HG03064 (cell line): ENCODE measurements at regions not wholly inside any gene's neighbourhood (a gene's known extent, or its start where the extent isn't known, plus 50 kb on each side); places are given as distances from the start of the nearest gene placed in this dataset.

Source experiments
- ATAC-seq: cut with Tn5 transposase; IDR thresholded peaks from one replicate; pipeline ENCODE4 v1.9.1; 2021; ENCODE audit warnings: low read depth; ENCODE audit not compliant: unreplicated experiment

DNA sequence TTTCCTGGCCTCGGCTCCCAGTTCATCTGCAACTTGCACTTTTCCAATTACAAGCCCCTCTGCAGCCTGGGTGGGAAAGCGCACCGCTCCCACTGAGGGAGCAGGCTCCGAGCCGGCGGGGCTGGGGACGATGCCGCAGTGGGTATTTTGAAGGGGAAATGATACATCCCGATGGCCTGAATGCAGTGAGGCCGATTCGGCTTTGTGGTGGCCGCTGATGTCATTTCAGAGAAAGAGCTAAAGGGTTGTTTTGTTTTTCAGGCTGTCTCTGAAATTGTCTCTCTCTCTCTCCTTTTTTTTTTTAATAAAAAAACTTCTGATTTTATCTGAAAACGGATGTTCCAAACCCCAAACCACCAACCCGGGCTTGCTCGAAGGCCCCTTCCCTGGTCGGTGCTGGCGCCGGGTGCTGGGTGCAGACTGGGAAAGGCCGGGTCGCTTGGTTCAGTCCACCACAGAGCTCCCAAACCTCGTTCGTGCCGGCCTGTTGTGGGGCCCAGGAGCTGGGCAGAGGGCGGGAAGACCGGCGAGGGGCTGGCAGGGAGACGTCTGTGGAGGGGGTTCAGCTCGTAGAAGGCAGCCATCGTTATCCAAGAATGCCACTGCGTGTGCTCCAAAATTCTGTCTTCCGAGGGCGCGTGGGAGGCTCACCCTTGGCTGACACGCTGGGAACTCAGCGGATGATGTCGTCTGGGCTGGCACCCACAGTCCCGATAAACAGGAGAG lies 102.8 kb downstream of the FOXL1 start:
- no peak for ATAC-seq

DNA sequence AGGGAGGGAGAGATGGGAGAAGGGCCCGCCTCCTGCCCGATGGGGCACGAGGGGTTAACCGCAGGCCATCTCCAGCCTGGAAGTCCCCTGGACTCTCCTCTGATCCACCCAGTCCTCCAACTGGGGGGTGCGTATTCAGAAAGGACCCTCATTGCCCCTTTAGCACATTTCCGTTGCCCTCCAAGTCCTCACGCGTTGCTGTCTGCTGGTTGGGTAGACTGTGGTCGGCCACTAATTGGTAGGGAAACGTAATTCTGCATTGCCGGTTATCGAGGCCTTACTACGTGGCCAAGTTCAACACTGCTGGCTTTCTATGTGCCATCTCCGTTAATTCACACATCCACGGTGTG lies 103.4 kb downstream of the FOXL1 start:
- no peak for ATAC-seq

DNA sequence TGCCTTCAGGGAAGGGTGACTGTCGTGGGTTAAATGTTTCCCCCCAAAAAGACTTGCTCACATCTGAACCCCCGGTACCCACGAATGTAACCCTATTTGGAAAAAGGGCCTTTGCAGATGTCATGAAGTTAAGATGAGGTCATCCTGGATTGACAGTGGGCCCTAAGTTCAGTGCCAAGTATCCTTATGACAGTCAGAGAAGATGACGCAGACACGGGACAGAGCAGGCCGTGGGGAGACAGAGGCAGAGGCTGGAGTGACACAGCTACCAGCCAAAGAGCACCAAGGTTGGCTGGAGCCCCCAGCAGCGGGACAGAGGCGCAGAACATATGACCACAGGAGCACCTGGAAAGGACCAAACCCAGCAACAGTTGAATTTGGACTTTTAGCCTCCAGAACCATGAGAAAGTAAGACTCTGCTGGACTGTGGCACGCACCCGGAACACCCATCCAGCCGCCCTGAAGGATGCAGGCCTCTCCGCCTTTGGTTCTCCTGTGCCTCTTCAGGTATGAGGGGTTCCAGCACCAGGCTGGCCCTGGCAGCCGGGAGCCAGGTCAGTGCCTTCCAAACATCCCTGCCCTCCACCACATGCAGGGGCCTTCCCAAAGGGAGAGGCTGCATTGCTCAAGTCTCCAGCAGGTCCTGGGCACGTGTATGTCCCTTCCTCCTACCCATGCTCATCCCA lies 104.0 kb downstream of the FOXL1 start:
- no peak for ATAC-seq

DNA sequence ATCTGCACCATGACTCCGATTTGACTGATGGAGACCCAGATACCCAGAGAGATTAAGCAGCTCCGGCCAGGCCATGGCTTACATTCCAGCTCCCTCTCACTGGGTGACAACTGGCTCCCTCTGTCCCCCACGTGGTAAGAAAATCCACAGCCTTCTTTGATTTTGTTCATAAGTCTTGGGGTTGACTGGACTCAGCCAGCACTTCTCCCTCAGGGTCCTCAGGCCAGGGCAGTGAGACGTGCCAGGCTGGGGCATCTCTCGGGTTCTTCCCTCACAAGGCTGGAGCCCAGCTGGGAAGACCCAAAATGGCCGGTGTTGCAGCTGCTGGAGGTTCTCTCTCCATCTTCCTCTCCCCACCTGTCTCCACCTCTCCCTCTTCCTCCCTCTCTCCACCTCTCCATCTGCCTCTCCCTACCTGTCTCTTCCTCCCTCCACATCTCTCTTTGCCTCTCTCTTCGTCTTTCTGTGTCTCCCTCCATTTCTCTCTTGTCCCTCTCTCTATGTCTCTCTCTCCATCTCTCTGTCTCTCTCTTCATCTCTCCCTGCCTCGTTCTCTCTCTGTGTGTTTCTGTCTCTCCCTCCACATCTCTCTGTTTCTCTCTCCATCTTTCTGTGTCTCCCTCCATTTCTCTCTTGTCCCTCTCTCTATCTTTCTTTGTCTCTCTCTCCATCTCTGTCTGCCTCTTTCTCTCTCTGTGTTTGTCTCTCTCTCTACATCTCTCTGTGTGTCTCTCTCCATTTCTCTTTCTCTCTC lies 105.3 kb downstream of the FOXL1 start:
- ATAC-seq = no peak

DNA sequence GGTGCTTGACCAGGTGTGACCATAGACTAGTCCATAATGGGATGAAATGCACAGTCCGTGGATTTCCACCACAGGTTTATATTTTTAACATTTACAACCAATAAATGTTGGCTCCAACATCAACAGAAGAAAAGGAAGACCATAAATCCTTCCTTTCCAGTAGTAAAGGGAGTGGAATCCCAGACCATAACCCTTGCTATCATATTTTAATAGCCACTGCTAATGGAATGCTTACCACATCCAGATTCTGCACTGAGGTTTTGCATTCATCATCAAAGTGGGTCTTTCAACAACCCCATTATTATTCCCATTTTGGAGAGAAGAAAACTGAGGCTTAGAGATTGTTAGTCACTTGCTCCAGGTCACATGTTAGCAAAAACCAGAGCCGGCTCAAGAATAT lies 106.7 kb downstream of the FOXL1 start:
- ATAC-seq = no peak

DNA sequence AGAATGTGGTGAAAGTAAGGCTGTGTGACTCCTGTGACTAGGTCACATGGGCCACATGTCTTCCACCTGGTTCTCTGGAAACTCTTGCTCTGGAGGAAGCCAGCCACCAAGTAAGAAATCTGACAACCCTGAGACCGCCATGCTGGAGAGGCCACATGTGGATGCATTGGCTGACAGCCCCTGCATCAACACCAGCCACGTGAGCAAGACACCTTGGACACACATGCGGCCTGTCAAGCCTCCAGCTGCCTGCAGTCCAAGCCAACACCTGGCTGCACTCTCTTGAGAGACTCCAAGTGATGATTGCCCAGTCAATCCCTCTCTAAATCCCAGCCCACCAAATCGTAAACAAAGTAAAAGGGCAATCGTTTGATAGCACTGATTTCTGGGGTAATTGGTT lies 112.6 kb downstream of the FOXL1 start:
- no peak for ATAC-seq

GRCh38 chr16:86692426-86692825 lies 114.1 kb downstream of the FOXL1 start:
- ATAC-seq = no peak

DNA sequence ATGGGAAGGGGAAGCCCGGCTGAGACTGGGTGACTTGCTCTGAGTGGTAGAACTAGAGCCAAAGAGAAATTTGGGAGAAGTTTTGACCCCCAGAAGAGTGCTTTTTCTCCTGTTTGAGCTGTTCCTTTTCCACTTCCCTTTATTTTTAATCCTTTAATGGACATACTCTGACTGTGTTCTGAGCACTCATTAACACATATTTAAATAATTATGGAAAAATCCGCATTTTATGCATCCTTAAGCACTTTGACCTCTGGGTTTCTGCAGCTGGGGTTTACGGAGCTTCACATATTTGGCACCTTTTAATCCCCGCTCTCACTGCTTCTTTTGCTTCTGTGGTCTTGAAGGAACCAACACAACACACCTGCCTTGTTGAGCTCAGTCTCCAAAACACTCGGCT lies 114.7 kb downstream of the FOXL1 start:
- no peak for ATAC-seq

DNA sequence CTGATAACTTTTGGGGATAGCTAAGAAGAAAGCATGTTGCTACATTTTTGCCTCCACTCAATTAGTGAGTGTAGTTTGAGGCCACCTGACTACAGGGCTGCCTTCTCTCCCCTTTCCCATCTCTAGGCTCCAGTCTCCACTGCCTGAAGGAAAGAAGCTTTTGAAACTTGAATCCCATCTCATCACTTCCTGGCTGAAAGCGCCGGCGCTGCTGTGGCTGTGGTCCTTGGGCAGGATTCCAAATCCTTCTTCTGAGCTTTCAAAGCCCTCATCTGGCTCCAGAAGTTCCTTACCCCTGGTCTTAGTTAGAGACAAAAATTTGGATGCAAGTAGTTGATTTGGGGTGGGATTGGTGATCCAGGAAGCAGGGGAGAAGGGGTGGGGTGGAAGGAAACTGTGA lies 119.4 kb downstream of the FOXL1 start:
- ATAC-seq = no peak

- no peak for ATAC-seq
Observed at GRCh38 chr16:86700046-86700945, 121.9 kb downstream of the FOXL1 start.

- ATAC-seq = no peak
Observed at GRCh38 chr16:86701286-86701975, 123.1 kb downstream of the FOXL1 start.

DNA sequence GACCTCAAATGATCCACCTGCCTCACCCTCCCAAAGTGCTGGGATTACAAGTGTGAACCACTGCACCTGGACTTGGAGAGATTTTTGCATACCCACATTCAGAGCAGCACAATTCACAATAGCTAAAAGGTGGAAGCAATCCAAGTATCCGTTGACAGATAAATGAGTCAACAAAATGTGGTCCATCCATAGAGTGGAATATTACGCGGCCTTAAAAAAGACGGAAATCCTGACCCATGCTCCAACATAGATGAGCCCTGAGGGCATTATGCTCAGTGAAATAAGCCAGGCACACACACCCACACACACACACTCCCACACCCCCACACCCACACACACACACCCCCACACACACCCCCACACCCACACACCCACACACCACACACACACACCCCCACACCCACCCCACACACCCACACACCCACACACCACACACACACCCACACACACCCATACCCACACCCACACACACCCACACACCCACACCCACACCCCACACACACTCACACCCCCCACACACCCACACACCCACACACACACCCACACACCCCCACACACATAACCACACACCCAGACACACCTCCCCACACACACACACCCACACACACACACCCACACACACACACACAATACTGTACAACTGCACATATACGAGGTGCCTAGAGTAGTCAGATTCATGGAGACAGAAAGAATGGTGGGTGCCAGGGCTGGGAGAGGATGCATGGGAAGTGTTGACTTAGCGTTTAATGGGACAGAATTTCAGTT lies 124.7 kb downstream of the FOXL1 start:
- ATAC-seq = no peak

- no peak for ATAC-seq
Observed at GRCh38 chr16:86704516-86704915, 126.2 kb downstream of the FOXL1 start.

GRCh38 chr16:86706726-86707125 lies 128.4 kb downstream of the FOXL1 start:
- no peak for ATAC-seq

DNA sequence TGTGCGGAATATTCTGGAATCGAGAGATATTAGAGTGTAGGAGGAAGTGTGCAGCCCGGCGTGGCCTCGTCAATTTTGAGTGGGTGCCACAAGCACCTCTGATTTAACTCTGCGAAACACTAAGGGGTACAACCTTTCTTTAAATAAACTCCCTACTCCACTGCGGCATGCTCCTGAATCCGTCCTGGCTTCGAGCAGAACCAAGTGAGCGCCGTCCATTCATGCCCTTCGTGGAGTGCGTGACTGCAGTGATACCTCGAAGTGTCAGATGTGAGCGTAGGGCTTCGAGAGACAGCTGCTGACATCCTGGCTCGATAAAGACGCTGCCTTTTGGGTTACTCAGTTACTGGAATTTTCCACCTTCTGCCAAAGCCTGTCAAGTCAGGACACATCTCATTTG lies 128.8 kb downstream of the FOXL1 start:
- no peak for ATAC-seq

- ATAC-seq = no peak
Observed at GRCh38 chr16:86707581-86707980, 129.2 kb downstream of the FOXL1 start.

DNA sequence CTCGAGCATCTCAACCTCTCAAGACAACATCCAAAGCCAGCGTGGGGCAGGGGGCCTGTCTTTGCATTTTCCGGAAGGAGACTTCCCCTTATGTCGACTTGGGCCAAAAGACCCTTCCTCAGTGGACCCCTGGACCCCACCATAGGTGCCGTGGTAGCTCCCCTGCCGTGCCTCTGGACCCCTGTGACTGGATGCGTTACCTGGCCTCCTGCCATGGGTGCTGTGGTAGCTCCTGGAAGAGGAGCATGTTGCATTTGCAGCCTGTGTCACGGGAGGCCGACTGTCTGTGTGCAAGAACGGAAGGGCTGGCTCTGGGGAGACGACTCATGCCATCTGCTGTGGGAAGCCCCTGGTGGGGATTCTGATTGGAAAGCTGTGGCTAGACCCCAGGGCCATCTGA lies 130.1 kb downstream of the FOXL1 start:
- no peak for ATAC-seq

DNA sequence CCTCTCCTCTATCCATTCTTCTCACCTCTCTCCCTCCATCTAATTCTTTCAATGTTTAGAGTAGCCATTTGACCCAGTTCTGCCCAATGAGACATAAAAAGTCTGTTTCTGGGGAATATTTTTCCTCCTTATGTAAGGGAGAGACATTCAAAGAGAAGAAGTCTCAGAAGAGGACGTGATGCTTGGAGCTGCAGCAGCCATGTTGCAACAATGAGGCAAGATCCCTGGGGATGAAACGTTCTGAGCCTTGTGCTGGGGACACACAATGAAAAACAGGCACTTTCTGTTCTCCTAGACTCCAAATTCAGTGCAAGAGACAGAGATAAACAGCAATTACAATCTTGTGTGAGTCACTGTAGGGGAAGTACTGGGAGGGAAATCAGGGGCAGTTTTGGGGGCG lies 130.8 kb downstream of the FOXL1 start:
- ATAC-seq = no peak

- no peak for ATAC-seq
Observed at GRCh38 chr16:86709902-86710601, 131.7 kb downstream of the FOXL1 start.
